PC-3 (cell line): ENCODE measurements at regions not wholly inside any gene's neighbourhood (a gene's known extent, or its start where the extent isn't known, plus 50 kb on each side); places are given as distances from the start of the nearest gene placed in this dataset.

Source experiments
- EZH2phosphoT487 ChIP-seq: fragments of 300-600 bp; sonication (generic); IDR thresholded peaks from 2 replicates; pipeline ENCODE4 v1.6.1; 2018; ENCODE audit warnings: mild to moderate bottlenecking, antibody characterized with exemption, low read length, borderline replicate concordance
- TF ChIP-seq, protein P1 (sequence below): fragments of 300-600 bp; sonication (generic); conservative IDR thresholded peaks from 2 replicates; pipeline ENCODE4 v1.5.1; 2017; ENCODE audit warnings: antibody characterized with exemption, low read depth, mild to moderate bottlenecking, low read length

DNA sequence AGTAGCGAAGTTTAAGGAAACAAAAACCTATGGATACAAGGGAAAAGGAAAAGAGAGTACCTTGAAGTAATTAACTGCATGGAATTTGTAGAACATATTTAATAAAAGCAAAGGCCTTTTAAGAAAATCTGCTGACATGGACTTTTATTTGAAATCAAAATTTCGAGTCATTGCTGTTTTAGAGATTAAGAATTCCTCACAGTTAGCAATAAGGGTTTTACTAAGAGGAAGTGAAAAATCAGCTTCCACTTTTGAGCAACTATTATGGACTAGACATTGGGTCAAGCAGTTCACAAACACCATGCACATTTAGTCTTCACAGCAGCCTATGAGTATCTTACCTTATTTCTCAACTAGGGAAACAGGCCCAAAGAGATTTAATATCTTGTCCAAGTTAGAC, 876.3 kb downstream of the BCL11A start:
- TF ChIP-seq EZH2phosphoT487, result no peak
- TF ChIP-seq, protein P1, sequence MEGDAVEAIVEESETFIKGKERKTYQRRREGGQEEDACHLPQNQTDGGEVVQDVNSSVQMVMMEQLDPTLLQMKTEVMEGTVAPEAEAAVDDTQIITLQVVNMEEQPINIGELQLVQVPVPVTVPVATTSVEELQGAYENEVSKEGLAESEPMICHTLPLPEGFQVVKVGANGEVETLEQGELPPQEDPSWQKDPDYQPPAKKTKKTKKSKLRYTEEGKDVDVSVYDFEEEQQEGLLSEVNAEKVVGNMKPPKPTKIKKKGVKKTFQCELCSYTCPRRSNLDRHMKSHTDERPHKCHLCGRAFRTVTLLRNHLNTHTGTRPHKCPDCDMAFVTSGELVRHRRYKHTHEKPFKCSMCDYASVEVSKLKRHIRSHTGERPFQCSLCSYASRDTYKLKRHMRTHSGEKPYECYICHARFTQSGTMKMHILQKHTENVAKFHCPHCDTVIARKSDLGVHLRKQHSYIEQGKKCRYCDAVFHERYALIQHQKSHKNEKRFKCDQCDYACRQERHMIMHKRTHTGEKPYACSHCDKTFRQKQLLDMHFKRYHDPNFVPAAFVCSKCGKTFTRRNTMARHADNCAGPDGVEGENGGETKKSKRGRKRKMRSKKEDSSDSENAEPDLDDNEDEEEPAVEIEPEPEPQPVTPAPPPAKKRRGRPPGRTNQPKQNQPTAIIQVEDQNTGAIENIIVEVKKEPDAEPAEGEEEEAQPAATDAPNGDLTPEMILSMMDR, result no peak
